ENCODE measurements at regions not wholly inside any gene's neighbourhood (a gene's known extent, or its start where the extent isn't known, plus 50 kb on each side); places are given as distances from the start of the nearest gene placed in this dataset.

DNA sequence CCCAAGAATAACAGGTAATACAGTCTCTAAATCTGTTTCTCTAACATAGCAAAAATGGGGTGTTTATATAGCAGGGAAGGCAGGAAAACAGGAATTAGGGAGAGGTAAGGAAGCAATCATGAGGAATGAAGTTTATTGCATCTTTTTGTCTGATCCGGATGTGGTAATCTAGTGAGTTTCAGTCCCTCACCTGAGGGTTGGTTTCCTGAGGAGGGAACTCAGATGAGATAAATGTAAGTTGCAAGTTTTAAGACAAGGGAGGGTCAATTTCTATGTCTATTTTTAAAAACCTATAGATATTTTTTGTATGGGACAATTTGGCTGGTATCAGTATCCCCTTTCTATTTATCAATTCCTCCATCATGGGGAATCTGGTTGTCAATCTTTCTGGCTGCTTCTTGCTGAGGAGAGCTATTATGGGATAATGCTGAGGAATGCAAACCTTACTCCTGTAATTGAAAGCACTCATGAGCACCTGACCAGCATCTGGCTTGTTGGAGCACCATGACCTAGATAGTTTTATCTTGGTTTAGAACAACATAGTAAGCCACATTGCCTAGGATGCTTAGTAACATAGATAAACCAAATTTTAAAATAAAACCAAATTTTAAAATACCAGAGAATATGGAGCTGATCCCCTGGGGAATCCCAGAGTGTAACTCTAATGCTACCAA, 130.1 kb downstream of the ADAM29 start:
- Mint-ChIP-seq H3K4me3 (no peak overlapping the region), H3K36me3 (no peaks in the 10 kb centered on the region), H3K27ac (no peak overlapping the region), H3K9me3 (peaks cover 6 to 11% of the 10 kb centered on the region in 2 donors), H3K4me1 (no peaks in the 10 kb centered on the region), H3K27me3 (ENCODE audit: low read depth in 2 of 2) (no peaks in the 10 kb centered on the region)
- Histone ChIP-seq H3K36me3 (ENCODE audit: control insufficient read depth, insufficient read depth, low read length) (no peaks in the 10 kb centered on the region), H3K9me3 (ENCODE audit: control insufficient read depth, insufficient read depth, low read length) (peaks cover 7% of the 10 kb centered on the region), H3K27me3 (ENCODE audit: control insufficient read depth, insufficient read depth, low read length) (no peaks in the 10 kb centered on the region), H3K4me3 (ENCODE audit: low read length) (no peak overlapping the region), H3K27ac (ENCODE audit: low read length) (no peak overlapping the region), H3K4me1 (ENCODE audit: control insufficient read depth, insufficient read depth, low read length) (no peaks in the 10 kb centered on the region)
- intact Hi-C loops (cut with micrococcal nuclease), result no loop called here
- ATAC-seq, result no peak
- WGBS (ENCODE audit: insufficient coverage), result 94% methylated on average over 1 of the region's 1 CpG
- no peak for DNase-seq
- no peak for TF ChIP-seq CTCF (IDR thresholded peaks at IDR 0.05)

GRCh38 chr4:175048906-175049305, 130.7 kb downstream of the ADAM29 start:
- no peaks in the 10 kb centered on the region for H3K36me3 Mint-ChIP-seq
- no peak overlapping the region for H3K4me3 Mint-ChIP-seq
- no peak overlapping the region for H3K27ac Mint-ChIP-seq
- no peaks in the 10 kb centered on the region for H3K27me3 ChIP-seq (ENCODE audit: control insufficient read depth, insufficient read depth, low read length)
- no peaks in the 10 kb centered on the region for H3K27me3 Mint-ChIP-seq (ENCODE audit: low read depth in 2 of 2)
- no peaks in the 10 kb centered on the region for H3K4me1 Mint-ChIP-seq
- intact Hi-C loops (cut with micrococcal nuclease), result no loop called here
- ATAC-seq (no peak), DNase-seq (no peak)
- H3K4me1 ChIP-seq (ENCODE audit: control insufficient read depth, insufficient read depth, low read length), result no peaks in the 10 kb centered on the region
- TF ChIP-seq CTCF (IDR thresholded peaks at IDR 0.05), result no peak
- H3K27ac ChIP-seq (ENCODE audit: low read length), result no peak overlapping the region
- no peaks in the 10 kb centered on the region for H3K36me3 ChIP-seq (ENCODE audit: control insufficient read depth, insufficient read depth, low read length)
- no peak overlapping the region for H3K4me3 ChIP-seq (ENCODE audit: low read length)
- peaks cover 2% of the 10 kb centered on the region for H3K9me3 ChIP-seq (ENCODE audit: control insufficient read depth, insufficient read depth, low read length)
- peaks cover 6 to 9% of the 10 kb centered on the region in 2 donors for H3K9me3 Mint-ChIP-seq
- 82% methylated on average over 4 of the region's 4 CpGs for WGBS (ENCODE audit: insufficient coverage)

GRCh38 chr4:175051974-175052373, 133.8 kb downstream of the ADAM29 start:
- no peak overlapping the region for H3K27ac Mint-ChIP-seq
- no peaks in the 10 kb centered on the region for H3K4me1 ChIP-seq (ENCODE audit: control insufficient read depth, insufficient read depth, low read length)
- H3K4me1 Mint-ChIP-seq, result no peaks in the 10 kb centered on the region
- no peak overlapping the region for H3K4me3 ChIP-seq (ENCODE audit: low read length)
- no peak overlapping the region for H3K4me3 Mint-ChIP-seq
- peaks cover 5% of the 10 kb centered on the region for H3K9me3 ChIP-seq (ENCODE audit: control insufficient read depth, insufficient read depth, low read length)
- no peaks in the 10 kb centered on the region for H3K36me3 ChIP-seq (ENCODE audit: control insufficient read depth, insufficient read depth, low read length)
- no peaks in the 10 kb centered on the region for H3K36me3 Mint-ChIP-seq
- intact Hi-C loops (cut with micrococcal nuclease), result no loop called here
- ATAC-seq, result no peak
- H3K27me3 ChIP-seq (ENCODE audit: control insufficient read depth, insufficient read depth, low read length), result no peaks in the 10 kb centered on the region
- 61% methylated on average over 2 of the region's 2 CpGs for WGBS (ENCODE audit: insufficient coverage)
- H3K9me3 Mint-ChIP-seq, result peaks cover 11 to 17% of the 10 kb centered on the region in 2 donors
- no peak for TF ChIP-seq CTCF (IDR thresholded peaks at IDR 0.05)
- DNase-seq, result no peak
- no peak overlapping the region for H3K27ac ChIP-seq (ENCODE audit: low read length)
- H3K27me3 Mint-ChIP-seq (ENCODE audit: low read depth in 2 of 2), result no peaks in the 10 kb centered on the region

GRCh38 chr4:175054980-175055379, 136.8 kb downstream of the ADAM29 start:
- no peak for ATAC-seq

More at GRCh38 chr4:175054980-175055379, 136.8 kb downstream of the ADAM29 start:
- intact Hi-C loops (cut with micrococcal nuclease), result no loop called here
- H3K4me1 ChIP-seq (ENCODE audit: control insufficient read depth, insufficient read depth, low read length), result no peaks in the 10 kb centered on the region
- peaks cover 5% of the 10 kb centered on the region for H3K9me3 ChIP-seq (ENCODE audit: control insufficient read depth, insufficient read depth, low read length)
- Mint-ChIP-seq H3K27ac (no peak overlapping the region), H3K4me3 (no peak overlapping the region), H3K27me3 (ENCODE audit: low read depth in 2 of 2) (no peaks in the 10 kb centered on the region), H3K4me1 (no peaks in the 10 kb centered on the region), H3K9me3 (peaks cover 15 to 21% of the 10 kb centered on the region in 2 donors), H3K36me3 (no peaks in the 10 kb centered on the region)
- H3K27me3 ChIP-seq (ENCODE audit: control insufficient read depth, insufficient read depth, low read length), result no peaks in the 10 kb centered on the region
- TF ChIP-seq CTCF (IDR thresholded peaks at IDR 0.05), result no peak
- no peaks in the 10 kb centered on the region for H3K36me3 ChIP-seq (ENCODE audit: control insufficient read depth, insufficient read depth, low read length)
- no peak overlapping the region for H3K27ac ChIP-seq (ENCODE audit: low read length)
- 66% methylated on average over 3 of the region's 3 CpGs for WGBS (ENCODE audit: insufficient coverage)
- H3K4me3 ChIP-seq (ENCODE audit: low read length), result no peak overlapping the region
- DNase-seq, result no peak

All from natural killer cell (primary cell).